Fibroblast of pulmonary artery (primary cell): ENCODE measurements at regions not wholly inside any gene's neighbourhood (a gene's known extent, or its start where the extent isn't known, plus 50 kb on each side); places are given as distances from the start of the nearest gene placed in this dataset.

Source experiments
- DNase-seq: peaks from one replicate; pipeline ENCODE4 v3.0.0-alpha.2; 2010; ENCODE audit warnings: low read depth
- H3K4me3 ChIP-seq: replicated peaks from 2 replicates; pipeline ENCODE4 v1.5.1; 2011; ENCODE audit warnings: low read depth, mild to moderate bottlenecking, control low read depth, low read length, moderate library complexity
- CTCF ChIP-seq: IDR thresholded peaks from 2 replicates; pipeline ENCODE4 v1.5.1; 2011; ENCODE audit warnings: mild to moderate bottlenecking, control low read depth, low read length, inconsistent platforms; ENCODE audit errors: missing control alignments

GRCh38 chr4:155564880-155565279 is 101.8 kb upstream of the GUCY1A1 start:
- no peak for TF ChIP-seq CTCF
- DNase-seq = no peak
- H3K4me3 ChIP-seq = no peak overlapping the region

DNA sequence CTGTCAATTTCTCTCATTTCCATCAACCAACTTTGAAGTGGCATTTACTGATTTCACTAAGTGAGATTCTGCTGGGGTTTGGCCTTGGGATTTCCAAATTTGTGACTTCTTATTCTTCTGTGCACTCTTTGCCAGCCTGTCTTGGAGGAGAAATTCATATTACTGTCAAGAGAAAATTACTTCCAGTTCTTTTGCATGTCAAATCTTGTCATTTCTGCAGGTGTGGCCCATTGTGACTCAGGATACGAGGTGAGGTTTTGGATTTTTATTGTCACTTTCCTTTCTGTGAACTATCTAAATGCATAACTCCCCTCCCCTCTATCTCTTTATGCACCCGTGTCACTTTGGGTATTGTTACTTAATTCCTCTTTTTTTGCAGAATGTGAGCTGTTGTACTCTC is 102.6 kb upstream of the GUCY1A1 start:
- no peak overlapping the region for H3K4me3 ChIP-seq
- DNase-seq = no peak
- TF ChIP-seq CTCF = no peak

DNA sequence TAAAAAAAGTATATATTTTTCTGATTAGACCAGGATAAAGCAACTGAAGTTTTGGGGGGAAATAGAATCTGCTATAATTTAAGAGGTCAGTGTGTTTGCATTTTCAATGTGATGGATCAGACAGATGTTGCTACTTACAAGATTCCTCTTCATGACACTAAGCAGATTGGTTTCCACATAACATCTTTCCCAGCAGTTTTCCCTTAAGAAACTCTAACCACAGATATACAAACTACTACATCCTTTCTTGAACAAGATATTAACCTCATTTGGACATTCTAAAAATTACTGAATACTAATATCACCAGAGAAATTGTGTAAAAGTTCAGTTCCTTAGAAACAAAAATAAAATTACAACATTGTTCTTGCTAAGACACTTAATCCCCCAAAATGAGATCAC is 106.7 kb upstream of the GUCY1A1 start:
- no peak for TF ChIP-seq CTCF
- no peak for DNase-seq
- no peak overlapping the region for H3K4me3 ChIP-seq

DNA sequence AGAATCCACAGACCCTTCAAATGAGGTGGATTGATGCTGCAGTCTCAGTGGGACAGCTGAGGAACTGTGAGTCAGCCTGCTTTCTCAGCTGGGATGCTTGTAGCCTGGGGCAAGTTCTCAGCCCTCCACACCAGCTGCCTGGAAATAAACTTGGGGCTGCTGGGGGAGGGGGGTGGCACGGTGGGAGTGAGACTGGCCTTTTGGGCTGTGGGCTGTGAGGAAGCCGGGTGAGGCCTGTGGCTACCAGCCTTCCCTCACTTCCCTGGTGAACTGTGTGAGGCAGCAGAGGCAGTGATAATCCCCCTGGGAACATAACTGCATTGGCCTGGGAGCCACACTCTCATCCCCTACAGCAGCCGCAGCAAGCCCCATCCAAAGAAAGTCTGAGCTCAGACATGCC is 114.5 kb upstream of the GUCY1A1 start:
- H3K4me3 ChIP-seq = no peak overlapping the region
- DNase-seq = no peak
- TF ChIP-seq CTCF = no peak

DNA sequence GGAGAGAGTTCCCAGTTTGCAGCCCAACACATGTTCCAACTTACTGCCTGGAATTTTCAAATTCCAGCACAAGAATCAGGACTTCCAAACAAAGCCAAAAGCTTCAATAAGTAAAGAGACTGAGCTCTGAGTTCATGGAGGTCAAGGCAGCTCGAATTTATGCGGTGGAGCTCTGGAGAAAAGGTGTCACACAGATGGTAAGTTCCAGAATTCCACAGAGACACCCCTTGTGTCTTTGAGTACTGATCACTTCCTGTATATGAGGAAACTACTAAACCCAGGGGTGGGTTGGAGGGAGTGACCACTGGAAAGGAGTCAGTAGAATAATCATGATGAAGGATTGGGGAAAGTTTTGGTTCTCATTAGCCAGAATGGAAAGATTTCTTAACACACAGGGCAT is 118.5 kb upstream of the GUCY1A1 start:
- TF ChIP-seq CTCF = no peak
- no peak for DNase-seq
- no peak overlapping the region for H3K4me3 ChIP-seq

- no peak overlapping the region for H3K4me3 ChIP-seq
- no peak for DNase-seq
- no peak for TF ChIP-seq CTCF
Measured at GRCh38 chr4:155546451-155546850, 120.2 kb upstream of the GUCY1A1 start.

GRCh38 chr4:155545456-155545855 is 121.2 kb upstream of the GUCY1A1 start:
- H3K4me3 ChIP-seq = no peak overlapping the region
- no peak for TF ChIP-seq CTCF
- DNase-seq = no peak
